Hypothalamus (tissue), 51 donors: ENCODE measurements at regions not wholly inside any gene's neighbourhood (a gene's known extent, or its start where the extent isn't known, plus 50 kb on each side); places are given as distances from the start of the nearest gene placed in this dataset.
A peak's percentile ranks its signal among the peaks of the same experiment; 100 is the strongest.
"Not testable (repeated sequence)": the region's sequence is repeated elsewhere in the genome, so short reads cannot be mapped to it uniquely, and the experiment has no call there.

Experiments
- DNase-seq, 51 donors: peaks; one replicate each; lab custom pipeline; 2025; lab: John Stamatoyannopoulos, UW

GRCh38 chr14:34051966-34052657 lies 101.2 kb upstream of the EGLN3 start:
- no peak for DNase-seq

GRCh38 chr14:34050606-34051005 lies 99.7 kb upstream of the EGLN3 start:
- DNase-seq = no peak

- DNase-seq = no peak
Measured at GRCh38 chr14:34049790-34050189, 98.9 kb upstream of the EGLN3 start.

GRCh38 chr14:34049187-34049586 lies 98.3 kb upstream of the EGLN3 start:
- DNase-seq = not testable (repeated sequence)

DNA sequence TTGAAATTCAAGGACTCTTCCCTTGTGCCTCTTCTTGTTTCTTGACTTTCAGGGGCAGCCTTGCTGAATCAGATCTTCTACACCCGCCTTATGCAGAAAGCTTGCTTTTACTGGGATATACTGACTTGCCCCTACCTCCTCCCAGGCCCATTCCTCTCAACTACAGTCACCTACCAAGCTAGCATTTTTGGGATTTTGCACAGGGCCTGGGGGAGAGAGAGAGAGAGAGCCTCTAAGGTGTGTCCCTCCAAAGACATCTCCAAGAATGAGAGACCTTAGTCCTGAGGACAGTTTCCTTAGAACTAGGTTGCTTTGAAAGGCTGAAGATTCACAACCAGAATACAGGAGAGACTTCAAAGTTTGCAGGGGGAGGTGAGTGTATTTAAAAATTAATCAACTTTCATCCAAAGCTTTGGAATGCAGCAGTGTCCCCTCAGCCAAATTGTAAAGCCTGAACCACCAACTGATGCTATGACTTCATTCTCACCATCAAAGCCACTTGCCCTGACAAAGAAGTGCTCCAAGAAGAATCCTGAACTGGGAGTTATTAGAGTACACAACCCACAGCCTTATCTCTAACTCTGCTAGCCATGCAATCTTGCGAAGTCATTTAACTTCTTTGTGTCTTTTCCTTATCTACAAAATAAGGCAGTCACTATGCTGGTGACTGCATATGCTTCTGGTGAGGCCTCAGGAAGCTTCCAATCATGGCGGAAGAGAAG lies 96.1 kb upstream of the EGLN3 start:
- no peak for DNase-seq

- no peak for DNase-seq
Measured at GRCh38 chr14:34044666-34045306, 93.9 kb upstream of the EGLN3 start.

DNA sequence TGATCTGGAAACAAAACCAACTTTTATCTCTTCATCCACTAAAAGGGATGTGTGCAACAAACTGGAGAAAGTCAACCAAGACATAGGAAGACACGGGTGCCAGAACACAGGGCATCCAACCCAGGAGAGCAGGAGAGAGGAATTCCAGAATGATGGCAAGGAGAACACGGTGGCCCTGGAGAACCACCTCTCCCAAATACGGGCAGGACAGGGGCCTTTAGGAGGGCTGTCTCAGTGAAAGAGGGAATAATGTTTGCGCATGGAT lies 93.4 kb upstream of the EGLN3 start:
- no peak for DNase-seq

GRCh38 chr14:34043627-34044372 lies 92.9 kb upstream of the EGLN3 start:
- no peak for DNase-seq

DNA sequence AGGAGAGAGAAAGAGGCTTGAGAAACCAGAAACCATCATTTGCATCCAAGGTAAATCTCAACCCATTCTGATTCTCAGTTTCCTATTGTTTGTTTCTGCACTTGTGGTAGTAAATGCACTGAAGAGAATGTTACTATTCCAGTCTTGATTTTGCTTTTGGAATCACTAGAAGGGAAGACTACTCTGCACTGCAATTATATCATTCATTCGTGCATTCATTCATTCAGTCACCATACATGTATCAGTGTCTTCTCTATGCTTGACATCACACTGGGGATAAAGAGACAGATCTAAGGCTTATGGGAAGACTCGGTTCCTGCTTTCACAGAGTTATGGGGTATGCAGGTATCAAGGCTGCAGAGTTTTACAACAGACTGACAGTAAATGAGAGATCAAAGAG lies 90.3 kb upstream of the EGLN3 start:
- DNase-seq = no peak

DNA sequence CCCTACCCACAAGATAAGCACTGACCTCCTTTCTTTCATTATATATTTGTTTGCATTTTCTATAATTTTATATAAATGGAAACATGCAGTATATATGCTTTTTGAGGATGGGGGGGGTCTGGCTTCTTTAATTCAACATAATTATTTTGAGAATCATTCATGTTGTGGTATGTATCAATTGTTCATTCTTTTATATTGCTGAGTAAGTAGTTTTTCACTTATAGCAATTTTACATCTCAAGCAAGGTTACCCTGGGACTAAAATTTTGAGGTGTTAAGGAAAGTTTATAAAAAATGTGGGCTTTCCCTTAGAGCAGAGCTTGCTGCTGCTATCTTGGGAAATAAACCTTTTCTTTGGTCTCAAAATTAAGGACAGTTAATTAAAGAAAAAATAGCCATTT lies 89.9 kb upstream of the EGLN3 start:
- DNase-seq = no peak

- no peak for DNase-seq
Measured at GRCh38 chr14:34039428-34040047, 88.7 kb upstream of the EGLN3 start.

- DNase-seq = no peak
Measured at GRCh38 chr14:34038358-34039057, 87.6 kb upstream of the EGLN3 start.

DNA sequence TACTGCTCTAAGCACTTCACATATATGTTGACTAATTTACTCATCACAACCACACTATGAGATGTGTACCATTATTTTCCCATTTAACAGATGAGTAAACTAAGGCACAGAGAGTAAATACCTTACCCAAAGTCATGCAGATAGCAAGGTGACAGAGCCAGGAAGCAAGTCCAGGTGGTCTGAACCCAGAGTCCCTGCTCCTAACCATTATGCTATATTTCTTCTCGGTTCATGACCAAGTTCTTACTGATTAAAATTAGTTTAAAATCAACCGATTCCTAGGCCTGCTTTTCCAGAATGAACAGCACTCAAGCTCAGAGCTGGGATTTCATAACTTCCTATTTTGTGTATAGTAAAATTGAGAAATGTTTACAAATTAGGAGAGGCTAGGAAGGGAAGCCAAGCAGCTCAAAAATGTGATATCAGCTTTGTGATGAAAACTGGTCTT lies 85.5 kb upstream of the EGLN3 start:
- DNase-seq = no peak

DNA sequence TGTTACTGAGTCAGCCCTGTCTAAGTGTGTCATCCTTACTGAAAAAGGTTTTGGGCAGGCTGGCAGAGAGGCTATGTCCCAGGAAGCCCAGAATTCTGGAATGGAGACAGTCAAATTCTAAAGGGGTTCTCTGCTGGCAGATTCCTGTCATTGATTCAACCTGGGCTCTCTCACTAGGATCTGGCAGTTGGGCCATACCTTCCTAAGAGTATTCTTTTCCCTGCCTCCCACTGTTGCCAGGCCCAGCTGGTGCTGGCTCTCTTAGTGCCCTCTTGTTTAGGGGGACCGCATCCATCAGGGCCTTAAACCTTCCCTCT lies 85.0 kb upstream of the EGLN3 start:
- DNase-seq = no peak

- DNase-seq = peak in 1 of 51 donors; percentile 6
Measured at GRCh38 chr14:34035177-34035933, 84.5 kb upstream of the EGLN3 start.

DNA sequence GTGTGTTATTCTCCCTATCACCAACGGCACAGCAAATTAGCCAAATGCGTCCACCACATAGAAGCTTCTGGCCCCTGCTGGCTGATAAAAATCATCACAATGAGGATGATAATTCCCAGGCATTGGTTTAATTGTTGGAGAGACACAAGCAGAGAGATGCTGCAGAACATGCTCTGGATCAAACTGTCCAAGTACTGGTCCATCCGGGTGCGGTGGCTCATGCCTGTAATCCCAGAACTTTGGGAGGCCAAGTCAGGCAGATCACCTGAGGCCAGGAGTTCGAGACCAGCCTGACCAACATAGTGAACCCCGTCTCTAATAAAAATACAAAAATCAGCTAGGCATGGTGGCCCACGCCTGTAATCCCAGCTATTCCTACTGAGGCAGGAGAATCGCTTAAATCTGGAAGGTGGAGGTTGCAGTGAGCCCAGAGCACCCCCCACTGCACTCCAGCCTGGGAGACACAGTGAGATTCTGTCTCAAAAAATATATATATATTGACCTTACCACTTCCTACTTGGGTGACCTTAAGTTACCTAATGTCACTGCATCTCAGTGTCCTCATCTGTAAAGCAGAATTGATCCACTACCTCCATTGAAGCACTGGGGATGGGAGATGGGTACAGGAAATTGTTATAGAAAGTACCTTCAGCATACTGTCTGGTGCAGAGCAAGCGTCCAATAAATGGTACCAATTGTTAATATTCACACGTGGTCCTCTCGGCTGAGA lies 83.7 kb upstream of the EGLN3 start:
- DNase-seq = no peak

GRCh38 chr14:34032720-34033119 lies 81.8 kb upstream of the EGLN3 start:
- DNase-seq = no peak

DNA sequence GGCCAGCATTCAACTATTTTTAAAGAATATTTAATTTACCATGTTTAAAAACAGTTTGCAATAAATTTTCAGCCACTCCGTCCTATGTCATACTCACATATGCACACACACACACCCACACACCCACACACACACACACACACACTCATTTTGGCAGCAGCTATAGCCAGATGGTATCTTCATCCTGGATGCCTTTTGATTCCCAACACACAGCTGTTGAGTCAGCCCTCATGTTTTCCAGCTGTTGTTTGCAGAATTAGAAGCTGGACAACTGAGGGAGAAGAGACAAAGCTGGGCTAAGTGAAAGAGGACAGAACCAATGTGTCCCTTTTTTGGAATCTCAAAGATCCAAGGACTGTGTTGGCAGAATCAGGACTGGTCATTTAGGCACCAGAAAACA lies 80.0 kb upstream of the EGLN3 start:
- DNase-seq = peak in 10 of 51 donors; percentile 1 to 27 (median 13)

- DNase-seq = no peak
Measured at GRCh38 chr14:34029921-34030334, 79.1 kb upstream of the EGLN3 start.
